IMR-90 (cell line): ENCODE measurements at regions not wholly inside any gene's neighbourhood (a gene's known extent, or its start where the extent isn't known, plus 50 kb on each side); places are given as distances from the start of the nearest gene placed in this dataset.
A peak's percentile ranks its signal among the peaks of the same experiment; 100 is the strongest.

ENCODE experiments used
- ATAC-seq: fragments of 200-7000 bp; cut with Tn5 transposase; 2 replicates; pipeline ENCODE4 v1.9.1; 2020; ENCODE audit warnings: low read depth, mild to moderate bottlenecking, moderate library complexity
- BruUV-seq: library from RNA; stranded (reverse); fragments of 400-500 nt; replicated peaks from 2 replicates; lab custom pipeline; 2021; lab: Mats Ljungman, UMichigan
- CTCF ChIA-PET: fragments of 300-600 bp; formaldehyde crosslinking; extraction: SDS; loops from one replicate; lab custom pipeline; 2021; ENCODE audit warnings: antibody characterized with exemption; lab: Yijun Ruan, JAX
- POLR2A ChIA-PET: fragments of 300-600 bp; sonication (Branson Sonifier 250); formaldehyde crosslinking; loops from one replicate; lab custom pipeline; 2022; ENCODE audit warnings: antibody characterized with exemption; ENCODE audit not compliant: unreplicated experiment; lab: Charles Lee
- DNase-seq: peaks from one replicate; pipeline ENCODE4 v3.0.0; 2013
- H2AFZ ChIP-seq: replicated peaks from 2 replicates; pipeline ENCODE3; 2013; ENCODE audit warnings: low read length, mild to moderate bottlenecking; ENCODE audit not compliant: poor library complexity
- H2AK5ac ChIP-seq: 2 replicates; pipeline ENCODE4 v1.6.1; 2013; ENCODE audit warnings: low read depth, low read length, inconsistent platforms
- H2AK9ac ChIP-seq: replicated peaks from 2 replicates; pipeline ENCODE3; 2013; ENCODE audit warnings: mild to moderate bottlenecking, low read depth, low read length, moderate library complexity; ENCODE audit not compliant: poor library complexity
- H2BK120ac ChIP-seq: 2 replicates; pipeline ENCODE4 v1.6.1; 2013; ENCODE audit warnings: low read depth, low read length, inconsistent platforms
- H2BK15ac ChIP-seq: 3 replicates; pipeline ENCODE4 v1.6.1; 2013; ENCODE audit warnings: low read depth, low read length, inconsistent platforms
- H2BK20ac ChIP-seq: 2 replicates; pipeline ENCODE4 v1.6.1; 2013; ENCODE audit warnings: low read depth, mild to moderate bottlenecking, inconsistent platforms, low read length, moderate library complexity
- H2BK5ac ChIP-seq: 2 replicates; pipeline ENCODE4 v1.6.1; 2013; ENCODE audit warnings: mild to moderate bottlenecking, low read depth, low read length, inconsistent platforms; ENCODE audit not compliant: poor library complexity, severe bottlenecking
- H3K14ac ChIP-seq: replicated peaks from 2 replicates; pipeline ENCODE4 v1.6.1; 2013; ENCODE audit warnings: low read depth, low read length, inconsistent platforms
- H3K18ac ChIP-seq: 2 replicates; pipeline ENCODE4 v1.6.1; 2013; ENCODE audit warnings: low read depth, low read length, control low read depth
- H3K23ac ChIP-seq: 2 replicates; pipeline ENCODE4 v1.6.1; 2013; ENCODE audit warnings: low read depth, low read length, inconsistent platforms
- H3K27ac ChIP-seq: 2 replicates; pipeline ENCODE4 v1.5.1; 2013; ENCODE audit warnings: mild to moderate bottlenecking, control low read depth, low read length; ENCODE audit not compliant: insufficient read depth
- H3K27me3 ChIP-seq: 2 replicates; pipeline ENCODE4 v1.6.1; 2013; ENCODE audit warnings: low read length; ENCODE audit not compliant: control insufficient read depth, insufficient read depth
- H3K36me3 ChIP-seq: 2 replicates; pipeline ENCODE4 v1.6.1; 2013; ENCODE audit warnings: low read length, mixed read lengths; ENCODE audit not compliant: control insufficient read depth, insufficient read depth
- H3K4ac ChIP-seq: 2 replicates; pipeline ENCODE4 v1.6.1; 2013; ENCODE audit warnings: low read depth, low read length, inconsistent platforms
- H3K4me1 ChIP-seq: 2 replicates; pipeline ENCODE4 v1.6.1; 2013; ENCODE audit warnings: low read length, mixed read lengths; ENCODE audit not compliant: control insufficient read depth, insufficient read depth
- H3K4me2 ChIP-seq: 2 replicates; pipeline ENCODE4 v1.6.1; 2013; ENCODE audit warnings: low read depth, mild to moderate bottlenecking, control low read depth, low read length, moderate library complexity
- H3K4me3 ChIP-seq: 2 replicates; pipeline ENCODE4 v1.5.1; 2013; ENCODE audit warnings: low read depth, mild to moderate bottlenecking, control low read depth, low read length, moderate library complexity; ENCODE audit not compliant: insufficient read depth
- H3K56ac ChIP-seq: 2 replicates; pipeline ENCODE4 v1.6.1; 2013; ENCODE audit warnings: low read length, inconsistent platforms; ENCODE audit not compliant: insufficient read depth; ENCODE audit errors: extremely low read depth
- H3K79me1 ChIP-seq, 2 experiments: 2 replicates each; pipeline ENCODE4 v1.6.1; 2013; ENCODE audit warnings: low read length in 2 of 2, inconsistent platforms in 1 of 2, low read depth in 1 of 2
- H3K9ac ChIP-seq: 2 replicates; pipeline ENCODE4 v1.6.1; 2013; ENCODE audit warnings: low read depth, low read length, control low read depth
- H3K9me1 ChIP-seq: 2 replicates; pipeline ENCODE4 v1.6.1; 2013; ENCODE audit warnings: low read length, inconsistent platforms; ENCODE audit not compliant: insufficient read depth
- H3K9me3 ChIP-seq: 2 replicates; pipeline ENCODE4 v1.6.1; 2013; ENCODE audit warnings: low read length; ENCODE audit not compliant: control insufficient read depth, insufficient read depth
- H4K20me1 ChIP-seq: 2 replicates; pipeline ENCODE4 v1.6.1; 2013; ENCODE audit warnings: low read length, inconsistent platforms; ENCODE audit not compliant: insufficient read depth
- H4K5ac ChIP-seq: 2 replicates; pipeline ENCODE4 v1.6.1; 2013; ENCODE audit warnings: mild to moderate bottlenecking, low read depth, low read length, control low read depth
- H4K8ac ChIP-seq, 2 experiments: 2 replicates each; pipeline ENCODE4 v1.6.1; 2013; ENCODE audit warnings: low read depth in 2 of 2, low read length in 2 of 2, control low read depth in 1 of 2, inconsistent platforms in 1 of 2
- H4K91ac ChIP-seq: 2 replicates; pipeline ENCODE4 v1.6.1; 2013; ENCODE audit warnings: low read depth, low read length, inconsistent platforms; ENCODE audit not compliant: insufficient read depth
- CHD1 ChIP-seq: IDR thresholded peaks from 2 replicates; pipeline ENCODE4 v1.6.1; 2012; ENCODE audit warnings: low read depth, low read length, improper control_type of control experiment
- FOS ChIP-seq: fragments of 150-350 bp; IDR thresholded peaks from 2 replicates; pipeline ENCODE4 v1.6.1; 2016; ENCODE audit warnings: low read depth, low read length
- WGBS, 2 experiments: methylation state at CpG; one replicate each; pipeline versions ENCODE4 v1.1.5 to v1.1.7; 2013; ENCODE audit warnings: missing lambda C conversion rate in 2 of 2; ENCODE audit not compliant: insufficient read length in 1 of 2; ENCODE audit errors: extremely low coverage in 2 of 2; 5-methylcytosine and 5-hydroxymethylcytosine counted together
- dilution Hi-C: fragments of 300-500 bp; cut with HindIII; formaldehyde crosslinking; loops from one replicate; pipeline ENCODE4 v1.14.3; 2018; ENCODE audit warnings: low sequenced_read_pairs; ENCODE audit not compliant: unreplicated experiment
- in situ Hi-C: fragments of 300-500 bp; cut with MboI; formaldehyde crosslinking; loops from 3 replicates; pipeline ENCODE4 v1.14.3; 2019; ENCODE audit warnings: low sequenced_read_pairs, inconsistent platforms, mixed read lengths
- intact Hi-C: fragments of 100-400 bp; cut with micrococcal nuclease; formaldehyde crosslinking; loops from 2 replicates; pipeline ENCODE4 v1.10.0; 2022

- DNase-seq: no peak
- Histone ChIP-seq H4K8ac (peak overlapping the region; percentile 93 to 98), H3K27me3 (no peaks in the 10 kb centered on the region), H2BK20ac (peak overlapping the region; percentile 84), H3K27ac (peak overlapping the region; percentile 93), H3K9me1 (peaks cover 10% of the 10 kb centered on the region), H2AFZ (peak overlapping the region; percentile 90), H3K23ac (peak overlapping the region; percentile 97), H3K9me3 (no peaks in the 10 kb centered on the region), H2BK5ac (peak overlapping the region; percentile 74), H3K36me3 (no peaks in the 10 kb centered on the region), H2BK120ac (peak overlapping the region; percentile 92), H3K4me3 (peak overlapping the region; percentile 95), H3K56ac (peak overlapping the region; percentile 90), H3K4me2 (peak overlapping the region; percentile 87), H3K79me1 (peaks cover 9 to 32% of the 10 kb centered on the region in 2 experiments; a peak in 3 of 4 replicates), H3K9ac (peak overlapping the region; percentile 93), H3K4me1 (peaks cover 18% of the 10 kb centered on the region), H4K91ac (peak overlapping the region; percentile 84), H2BK15ac (peak overlapping the region; percentile 80), H3K14ac (peak overlapping the region; percentile 97), H3K18ac (peak overlapping the region; percentile 74), H3K4ac (peak overlapping the region; percentile 86), H4K5ac (peak overlapping the region; percentile 74), H4K20me1 (peaks cover 16% of the 10 kb centered on the region; the same call in 1 of the 2 replicates), H2AK5ac (peak overlapping the region; percentile 95), H2AK9ac (peak overlapping the region; percentile 86)
- BruUV-seq: no TSS peak
- intact Hi-C loops: loop anchor here (5.0 kb wide), 2 partner anchors 38 to 613 kb away; no protein-coding TSS in a partner anchor
- 16% methylated on average over 18 of the region's 25 CpGs; no CpG with 5 or more reads in 1 of the 2 experiments for WGBS, 2 experiments
- no peak for TF ChIP-seq FOS
- 0 out of 2 replicates have a peak, but pooled peaks have one; percentile 21 for TF ChIP-seq CHD1
- dilution Hi-C loops: no loop called here
- in situ Hi-C loops: loop anchor here (5.0 kb wide), 2 partner anchors 88 to 158 kb away; no protein-coding TSS in a partner anchor
- peak; percentile 27 for ATAC-seq
- ChIA-PET POLR2A (interaction anchor here (0.7 to 0.8 kb wide), 2 partner anchors 29 to 59 kb away, joined by 3 read pairs; no protein-coding TSS in a partner anchor), CTCF (interaction anchor here (0.7 to 1.5 kb wide), 3 partner anchors 29 to 109 kb away, joined by 3 to 7 read pairs (median 3); no protein-coding TSS in a partner anchor)
Measured at GRCh38 chr1:39104158-39105060, 78.3 kb downstream of the NDUFS5 start.
